Astrocyte (in vitro differentiated cells and primary cell): ENCODE measurements at regions not wholly inside any gene's neighbourhood (a gene's known extent, or its start where the extent isn't known, plus 50 kb on each side); places are given as distances from the start of the nearest gene placed in this dataset.

Source experiments
- DNase-seq: peaks from one replicate; pipeline ENCODE4 v3.0.0-alpha.2; 2010; ENCODE audit warnings: low read depth
- FAIRE-seq: peaks from 2 replicates; lab custom pipeline; 2011; peaks lifted over from hg19 to GRCh38; lab: Jason Lieb, UNC
- H2AFZ ChIP-seq: 2 replicates; pipeline ENCODE4 v1.6.0; 2012; ENCODE audit warnings: low read depth, low read length, inconsistent platforms
- H3K27ac ChIP-seq: 2 replicates; pipeline ENCODE4 v1.5.1; 2011; ENCODE audit warnings: low read depth, low read length, inconsistent platforms
- H3K27me3 ChIP-seq: 2 replicates; pipeline ENCODE4 v1.6.0; 2011; ENCODE audit warnings: low read length, inconsistent platforms; ENCODE audit not compliant: insufficient read depth
- H3K36me3 ChIP-seq: 2 replicates; pipeline ENCODE4 v1.5.1; 2011; ENCODE audit warnings: low read length, inconsistent platforms; ENCODE audit not compliant: insufficient read depth
- H3K4me1 ChIP-seq: 2 replicates; pipeline ENCODE4 v1.5.1; 2011; ENCODE audit warnings: low read length, inconsistent platforms; ENCODE audit not compliant: insufficient read depth
- H3K4me2 ChIP-seq: 2 replicates; pipeline ENCODE4 v1.6.0; 2012; ENCODE audit warnings: low read length, inconsistent platforms
- H3K4me3 ChIP-seq: 2 replicates; pipeline ENCODE4 v1.5.1; 2011; ENCODE audit warnings: low read depth, mild to moderate bottlenecking, low read length, inconsistent platforms; ENCODE audit not compliant: insufficient read depth
- H3K79me2 ChIP-seq: 2 replicates; pipeline ENCODE4 v1.6.0; 2012; ENCODE audit warnings: mild to moderate bottlenecking, low read length, inconsistent platforms; ENCODE audit not compliant: insufficient read depth
- H3K9ac ChIP-seq: 2 replicates; pipeline ENCODE4 v1.6.0; 2012; ENCODE audit warnings: mild to moderate bottlenecking, low read length, inconsistent platforms
- H3K9me3 ChIP-seq: 2 replicates; pipeline ENCODE4 v1.5.1; 2012; ENCODE audit warnings: low read depth, mild to moderate bottlenecking, low read length, inconsistent platforms; ENCODE audit not compliant: insufficient read depth
- H4K20me1 ChIP-seq: 2 replicates; pipeline ENCODE4 v1.6.0; 2012; ENCODE audit warnings: low read length, inconsistent platforms; ENCODE audit not compliant: insufficient read depth
- H3K27ac Mint-ChIP-seq: one replicate; pipeline ENCODE4 v1.8.0; 2021; ENCODE audit warnings: mild to moderate bottlenecking, mixed read lengths; ENCODE audit not compliant: unreplicated experiment
- H3K27me3 Mint-ChIP-seq: one replicate; pipeline ENCODE4 v1.8.0; 2021; ENCODE audit warnings: low read depth, mixed read lengths; ENCODE audit not compliant: unreplicated experiment
- H3K36me3 Mint-ChIP-seq: one replicate; pipeline ENCODE4 v1.8.0; 2021; ENCODE audit warnings: low read depth, mixed read lengths; ENCODE audit not compliant: unreplicated experiment
- H3K4me1 Mint-ChIP-seq: one replicate; pipeline ENCODE4 v1.8.0; 2021; ENCODE audit warnings: low read depth, mixed read lengths; ENCODE audit not compliant: unreplicated experiment
- H3K4me3 Mint-ChIP-seq: one replicate; pipeline ENCODE4 v1.8.0; 2021; ENCODE audit warnings: mild to moderate bottlenecking, moderate library complexity, mixed read lengths; ENCODE audit not compliant: unreplicated experiment
- H3K9me3 Mint-ChIP-seq: one replicate; pipeline ENCODE4 v1.8.0; 2021; ENCODE audit warnings: mild to moderate bottlenecking, mixed read lengths; ENCODE audit not compliant: unreplicated experiment
- EZH2 ChIP-seq: IDR thresholded peaks from 2 replicates; pipeline ENCODE4 v1.6.1; 2012; ENCODE audit warnings: mild to moderate bottlenecking, low read length, inconsistent platforms; ENCODE audit not compliant: insufficient read depth
- TF ChIP-seq, protein P1 (sequence below): IDR thresholded peaks from 2 replicates; pipeline ENCODE4 v1.5.1; 2011; ENCODE audit warnings: low read depth, mild to moderate bottlenecking, inconsistent platforms, low read length, moderate library complexity; ENCODE audit not compliant: insufficient read depth

DNA sequence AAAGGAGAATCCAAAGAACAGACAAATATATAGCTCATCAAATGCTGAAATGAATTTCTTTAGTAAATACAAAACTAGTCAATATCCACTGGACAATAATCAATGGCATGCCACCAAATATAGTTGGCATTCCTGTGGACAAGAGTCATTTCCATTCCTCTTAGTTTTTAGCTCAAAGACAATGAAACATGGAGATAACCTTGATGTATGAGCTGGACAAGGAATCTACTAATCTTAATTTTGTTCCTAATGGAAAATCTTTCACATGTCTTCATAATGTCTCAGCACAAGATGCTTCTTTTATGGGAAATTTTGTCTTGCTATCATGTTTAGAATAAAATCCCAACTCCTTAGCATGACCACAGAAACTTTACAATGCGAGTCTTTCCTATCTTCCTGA, 87.8 kb downstream of the PFDN4 start:
- no peaks in the 10 kb centered on the region for H4K20me1 ChIP-seq
- peak; percentile 45 for FAIRE-seq
- Mint-ChIP-seq H3K36me3 (no peaks in the 10 kb centered on the region), H3K27me3 (peaks cover 2% of the 10 kb centered on the region), H3K4me3 (no peak overlapping the region), H3K9me3 (no peaks in the 10 kb centered on the region), H3K27ac (no peak overlapping the region), H3K4me1 (no peaks in the 10 kb centered on the region)
- no peak overlapping the region for H2AFZ ChIP-seq
- H3K9me3 ChIP-seq = no peaks in the 10 kb centered on the region
- H3K27ac ChIP-seq = no peak overlapping the region
- no peak overlapping the region for H3K9ac ChIP-seq
- H3K27me3 ChIP-seq = no peaks in the 10 kb centered on the region
- H3K36me3 ChIP-seq = no peaks in the 10 kb centered on the region
- peak; percentile 32 for DNase-seq
- no peaks in the 10 kb centered on the region for H3K79me2 ChIP-seq
- TF ChIP-seq EZH2 = no peak
- TF ChIP-seq, protein P1, sequence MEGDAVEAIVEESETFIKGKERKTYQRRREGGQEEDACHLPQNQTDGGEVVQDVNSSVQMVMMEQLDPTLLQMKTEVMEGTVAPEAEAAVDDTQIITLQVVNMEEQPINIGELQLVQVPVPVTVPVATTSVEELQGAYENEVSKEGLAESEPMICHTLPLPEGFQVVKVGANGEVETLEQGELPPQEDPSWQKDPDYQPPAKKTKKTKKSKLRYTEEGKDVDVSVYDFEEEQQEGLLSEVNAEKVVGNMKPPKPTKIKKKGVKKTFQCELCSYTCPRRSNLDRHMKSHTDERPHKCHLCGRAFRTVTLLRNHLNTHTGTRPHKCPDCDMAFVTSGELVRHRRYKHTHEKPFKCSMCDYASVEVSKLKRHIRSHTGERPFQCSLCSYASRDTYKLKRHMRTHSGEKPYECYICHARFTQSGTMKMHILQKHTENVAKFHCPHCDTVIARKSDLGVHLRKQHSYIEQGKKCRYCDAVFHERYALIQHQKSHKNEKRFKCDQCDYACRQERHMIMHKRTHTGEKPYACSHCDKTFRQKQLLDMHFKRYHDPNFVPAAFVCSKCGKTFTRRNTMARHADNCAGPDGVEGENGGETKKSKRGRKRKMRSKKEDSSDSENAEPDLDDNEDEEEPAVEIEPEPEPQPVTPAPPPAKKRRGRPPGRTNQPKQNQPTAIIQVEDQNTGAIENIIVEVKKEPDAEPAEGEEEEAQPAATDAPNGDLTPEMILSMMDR = no peak
- H3K4me1 ChIP-seq = peaks cover 10% of the 10 kb centered on the region
- H3K4me3 ChIP-seq = no peak overlapping the region
- H3K4me2 ChIP-seq = no peak overlapping the region

GRCh38 chr20:54305421-54305820, 97.5 kb downstream of the PFDN4 start:
- Mint-ChIP-seq H3K4me3 (no peak overlapping the region), H3K27me3 (peaks cover 3% of the 10 kb centered on the region), H3K27ac (no peak overlapping the region), H3K4me1 (peaks cover 2% of the 10 kb centered on the region), H3K36me3 (no peaks in the 10 kb centered on the region), H3K9me3 (no peaks in the 10 kb centered on the region)
- no peak for DNase-seq
- H3K36me3 ChIP-seq = no peaks in the 10 kb centered on the region
- TF ChIP-seq, protein P1 = no peak
- no peak for TF ChIP-seq EZH2
- no peak overlapping the region for H3K9ac ChIP-seq
- no peaks in the 10 kb centered on the region for H3K79me2 ChIP-seq
- H3K9me3 ChIP-seq = no peaks in the 10 kb centered on the region
- no peak for FAIRE-seq
- no peak overlapping the region for H2AFZ ChIP-seq
- H3K27ac ChIP-seq = no peak overlapping the region
- no peak overlapping the region for H3K4me2 ChIP-seq
- no peaks in the 10 kb centered on the region for H3K27me3 ChIP-seq
- H3K4me3 ChIP-seq = no peak overlapping the region
- H3K4me1 ChIP-seq = no peaks in the 10 kb centered on the region
- H4K20me1 ChIP-seq = no peaks in the 10 kb centered on the region

- Histone ChIP-seq H3K27ac (no peak overlapping the region), H3K9ac (no peak overlapping the region), H3K4me3 (no peak overlapping the region), H3K36me3 (no peaks in the 10 kb centered on the region), H2AFZ (no peak overlapping the region), H3K9me3 (no peaks in the 10 kb centered on the region), H3K27me3 (no peaks in the 10 kb centered on the region), H3K79me2 (no peaks in the 10 kb centered on the region), H4K20me1 (no peaks in the 10 kb centered on the region), H3K4me2 (no peak overlapping the region), H3K4me1 (no peaks in the 10 kb centered on the region)
- Mint-ChIP-seq H3K4me1 (peaks cover 2% of the 10 kb centered on the region), H3K27ac (no peak overlapping the region), H3K36me3 (no peaks in the 10 kb centered on the region), H3K27me3 (peaks cover 3% of the 10 kb centered on the region), H3K9me3 (peaks cover 2% of the 10 kb centered on the region), H3K4me3 (no peak overlapping the region)
- FAIRE-seq = no peak
- no peak for TF ChIP-seq EZH2
- TF ChIP-seq, protein P1 = no peak
- DNase-seq = no peak
Observed at GRCh38 chr20:54306985-54307710, 99.3 kb downstream of the PFDN4 start.
